HG02938 (cell line): ENCODE measurements at regions not wholly inside any gene's neighbourhood (a gene's known extent, or its start where the extent isn't known, plus 50 kb on each side); places are given as distances from the start of the nearest gene placed in this dataset.
"Not testable (repeated sequence)": the region's sequence is repeated elsewhere in the genome, so short reads cannot be mapped to it uniquely, and the experiment has no call there.

ENCODE experiments used
- ATAC-seq: cut with Tn5 transposase; IDR thresholded peaks from one replicate; pipeline ENCODE4 v1.9.1; 2021; ENCODE audit warnings: mild to moderate bottlenecking, moderate library complexity; ENCODE audit not compliant: unreplicated experiment

GRCh38 chr5:92548346-92548745 is 1032.7 kb downstream of the NR2F1-AS1 start:
- no peak for ATAC-seq

GRCh38 chr5:92544596-92544995 is 1036.4 kb downstream of the NR2F1-AS1 start:
- ATAC-seq, result no peak

DNA sequence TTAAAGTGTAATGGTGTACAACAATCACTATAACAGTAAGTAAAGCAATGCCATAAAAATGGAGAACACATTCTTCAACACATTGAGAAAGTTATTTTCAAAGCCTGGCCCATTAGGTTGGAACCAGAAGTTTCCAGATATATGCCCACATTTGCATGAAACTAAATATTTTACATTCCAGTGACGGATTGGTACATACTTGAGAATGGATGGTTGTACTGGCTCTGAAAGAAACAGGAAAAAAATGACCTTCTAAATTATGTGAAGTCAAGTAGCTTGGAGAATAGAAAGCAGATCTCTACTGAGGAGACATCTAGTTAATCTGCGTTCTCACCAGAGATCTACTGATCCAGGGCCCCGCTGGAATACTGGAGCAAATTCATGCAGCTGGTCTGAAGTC is 1037.0 kb downstream of the NR2F1-AS1 start:
- ATAC-seq, result no peak

- ATAC-seq, result no peak
Measured at GRCh38 chr5:92543201-92543600, 1037.8 kb downstream of the NR2F1-AS1 start.

DNA sequence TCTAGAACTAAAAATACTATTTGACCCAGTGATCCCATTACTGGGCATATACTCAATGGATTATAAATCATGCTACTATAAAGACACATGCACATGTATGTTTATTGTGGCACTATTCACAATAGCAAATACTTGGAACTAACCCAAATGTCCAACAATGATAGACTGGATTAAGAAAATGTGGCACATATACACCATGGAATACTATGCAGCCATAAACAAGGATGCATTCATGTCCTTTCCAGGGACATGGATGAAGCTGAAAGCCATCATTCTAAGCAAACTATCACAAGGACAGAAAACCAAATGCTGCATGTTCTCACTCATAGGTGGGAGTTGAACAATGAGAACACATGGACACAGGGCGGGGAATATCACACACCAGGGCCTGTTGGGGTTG is 1039.0 kb downstream of the NR2F1-AS1 start:
- ATAC-seq, result not testable (repeated sequence)

- peak; percentile 89 for ATAC-seq
Measured at GRCh38 chr5:92527311-92528078, 1053.5 kb downstream of the NR2F1-AS1 start.

GRCh38 chr5:92525131-92525530 is 1055.9 kb downstream of the NR2F1-AS1 start:
- ATAC-seq, result no peak

- no peak for ATAC-seq
Measured at GRCh38 chr5:92519811-92520632, 1061.0 kb downstream of the NR2F1-AS1 start.

DNA sequence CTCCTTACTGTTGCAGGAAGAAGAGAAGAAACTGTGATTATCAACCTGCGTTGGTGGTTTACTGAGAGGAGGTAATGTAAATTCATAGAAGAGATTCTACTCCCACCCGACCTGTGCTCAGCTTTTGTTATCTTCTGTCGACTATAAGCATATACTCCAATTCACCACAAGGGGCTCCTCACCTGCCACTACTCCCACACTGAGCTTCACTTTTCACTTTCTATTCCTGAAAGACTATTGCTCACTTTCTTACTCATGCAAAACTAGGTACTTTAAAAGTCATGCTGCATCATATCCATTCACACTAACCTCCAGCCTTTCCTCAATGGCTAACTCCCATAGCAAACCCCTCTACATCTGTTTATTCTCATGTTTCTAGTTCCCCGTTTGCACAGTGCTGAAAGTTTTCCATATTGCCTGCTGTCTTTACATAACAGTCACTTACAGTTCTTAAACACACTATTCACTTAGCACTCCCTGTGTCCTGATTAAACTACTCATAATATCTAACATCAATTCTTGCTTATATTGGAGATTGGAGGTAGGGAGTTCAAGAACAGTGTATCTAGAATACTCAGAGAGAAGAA is 1062.6 kb downstream of the NR2F1-AS1 start:
- peak; percentile 100 for ATAC-seq

GRCh38 chr5:92514896-92515295 is 1066.1 kb downstream of the NR2F1-AS1 start:
- no peak for ATAC-seq

- no peak for ATAC-seq
Measured at GRCh38 chr5:92513067-92513466, 1068.0 kb downstream of the NR2F1-AS1 start.

- ATAC-seq, result no peak
Measured at GRCh38 chr5:92508271-92508670, 1072.7 kb downstream of the NR2F1-AS1 start.

GRCh38 chr5:92505925-92506324 is 1075.1 kb downstream of the NR2F1-AS1 start:
- no peak for ATAC-seq

DNA sequence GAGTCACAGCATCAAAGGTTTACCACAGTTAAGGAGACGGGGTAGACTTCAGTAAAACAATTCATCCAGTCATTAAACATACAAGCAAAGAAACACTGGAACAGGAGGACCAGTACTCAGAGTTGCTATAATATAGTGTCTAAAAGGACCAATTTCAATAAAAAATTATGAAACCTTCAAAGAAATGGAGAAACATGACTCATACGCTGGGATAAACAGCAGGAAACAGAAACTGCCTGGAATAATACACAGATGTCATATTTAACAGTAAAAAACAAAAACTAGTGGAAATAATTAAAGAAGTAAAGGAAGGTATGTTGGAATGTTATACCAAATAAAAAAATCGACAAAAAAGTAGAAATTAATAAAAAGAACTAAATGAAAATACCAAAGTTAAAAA is 1075.9 kb downstream of the NR2F1-AS1 start:
- no peak for ATAC-seq

GRCh38 chr5:92504346-92504745 is 1076.7 kb downstream of the NR2F1-AS1 start:
- ATAC-seq, result no peak

GRCh38 chr5:92500752-92501151 is 1080.3 kb downstream of the NR2F1-AS1 start:
- ATAC-seq, result no peak

- ATAC-seq, result no peak
Measured at GRCh38 chr5:92496545-92496944, 1084.5 kb downstream of the NR2F1-AS1 start.

GRCh38 chr5:92494508-92494907 is 1086.5 kb downstream of the NR2F1-AS1 start:
- ATAC-seq, result no peak

- ATAC-seq, result no peak
Measured at GRCh38 chr5:92492908-92493307, 1088.1 kb downstream of the NR2F1-AS1 start.

- no peak for ATAC-seq
Measured at GRCh38 chr5:92484484-92484883, 1096.5 kb downstream of the NR2F1-AS1 start.

DNA sequence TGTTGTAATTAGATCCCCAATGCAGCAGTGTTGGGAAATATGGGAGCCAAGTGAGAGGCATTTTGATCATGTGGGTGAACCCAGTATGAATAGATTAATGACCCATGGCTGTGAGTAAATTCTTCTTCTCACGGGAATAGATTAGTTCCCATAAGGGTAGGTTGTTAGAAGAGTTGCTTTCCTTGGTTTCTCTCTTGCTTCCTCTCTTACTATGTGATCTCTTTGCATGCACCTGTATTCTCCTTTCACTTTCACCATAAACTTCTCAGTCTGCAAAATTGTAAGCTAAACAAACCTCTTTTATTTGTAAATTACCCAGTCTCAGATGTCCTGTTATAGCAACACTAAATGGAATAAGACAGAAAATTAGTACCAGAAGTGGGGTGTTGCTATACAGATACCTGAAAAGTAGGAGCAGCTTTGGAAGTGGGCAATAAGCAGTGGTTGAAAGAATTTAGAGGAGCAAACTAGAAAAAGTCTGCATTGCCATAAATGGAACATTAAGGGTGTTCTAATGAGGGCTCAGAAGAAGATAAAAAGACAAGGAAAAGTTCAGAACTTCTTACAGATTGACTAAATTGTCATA is 1090.0 kb upstream of the ARRDC3 start:
- ATAC-seq, result no peak
